GM18858 (cell line): ENCODE measurements at regions not wholly inside any gene's neighbourhood (a gene's known extent, or its start where the extent isn't known, plus 50 kb on each side); places are given as distances from the start of the nearest gene placed in this dataset.

ENCODE experiments used
- ATAC-seq: cut with Tn5 transposase; IDR thresholded peaks from one replicate; pipeline ENCODE4 v1.9.1; 2021; ENCODE audit not compliant: unreplicated experiment

- ATAC-seq, result no peak
These were observed 154.0 kb downstream of the BTC start for GRCh38 chr4:74640111-74640903.

- no peak for ATAC-seq
These were observed 152.3 kb downstream of the BTC start for GRCh38 chr4:74642006-74642405.

GRCh38 chr4:74649193-74649592, 145.1 kb downstream of the BTC start:
- no peak for ATAC-seq

- ATAC-seq, result no peak
These were observed 143.1 kb downstream of the BTC start for GRCh38 chr4:74651198-74651597.

- ATAC-seq, result no peak
These were observed 140.7 kb downstream of the BTC start for GRCh38 chr4:74653331-74654229.

GRCh38 chr4:74654230-74654681, 140.1 kb downstream of the BTC start:
- no peak for ATAC-seq

- no peak for ATAC-seq
These were observed 137.7 kb downstream of the BTC start for GRCh38 chr4:74656596-74656995.

- ATAC-seq, result no peak
These were observed 136.2 kb downstream of the BTC start for GRCh38 chr4:74658116-74658515.

- ATAC-seq, result no peak
These were observed 134.5 kb downstream of the BTC start for GRCh38 chr4:74659576-74660411.

- no peak for ATAC-seq
These were observed 133.5 kb downstream of the BTC start for GRCh38 chr4:74660866-74661265.

- no peak for ATAC-seq
These were observed 132.7 kb downstream of the BTC start for GRCh38 chr4:74661427-74662201.

GRCh38 chr4:74663631-74664030, 130.7 kb downstream of the BTC start:
- no peak for ATAC-seq

- no peak for ATAC-seq
These were observed 129.0 kb downstream of the BTC start for GRCh38 chr4:74665346-74665745.

GRCh38 chr4:74665876-74666275, 128.4 kb downstream of the BTC start:
- ATAC-seq, result no peak

GRCh38 chr4:74667438-74667837, 126.9 kb downstream of the BTC start:
- ATAC-seq, result no peak

GRCh38 chr4:74667944-74668343, 126.4 kb downstream of the BTC start:
- ATAC-seq, result no peak

GRCh38 chr4:74669702-74670101, 124.6 kb downstream of the BTC start:
- ATAC-seq, result no peak

- no peak for ATAC-seq
These were observed 123.7 kb downstream of the BTC start for GRCh38 chr4:74670583-74670982.

GRCh38 chr4:74671080-74671698, 123.1 kb downstream of the BTC start:
- no peak for ATAC-seq

- ATAC-seq, result no peak
These were observed 119.6 kb downstream of the BTC start for GRCh38 chr4:74674750-74675149.
